ENCODE measurements at regions not wholly inside any gene's neighbourhood (a gene's known extent, or its start where the extent isn't known, plus 50 kb on each side); places are given as distances from the start of the nearest gene placed in this dataset.

DNA sequence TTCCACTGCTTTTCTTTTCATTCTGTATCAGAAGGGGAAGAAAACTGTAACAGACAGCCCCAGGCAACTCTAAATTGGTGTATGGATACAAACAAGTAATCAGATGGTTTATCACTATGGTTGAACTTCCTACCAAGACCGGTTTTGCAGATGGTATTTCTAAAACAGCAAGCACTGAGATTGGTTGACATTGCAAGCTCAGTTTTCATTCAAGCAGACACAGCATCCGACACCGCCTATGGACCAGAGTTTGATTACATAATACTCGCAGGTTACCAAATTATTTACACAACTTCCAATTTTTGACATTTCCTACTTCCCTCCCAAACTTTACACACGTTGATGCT lies 209.9 kb downstream of the ALDH8A1 start:
- Histone ChIP-seq H3K27ac (no peak overlapping the region), H3K9me3 (no peaks in the 10 kb centered on the region), H3K36me3 (no peaks in the 10 kb centered on the region), H3K27me3 (no peaks in the 10 kb centered on the region), H3K4me3 (no peak overlapping the region), H3K4me1 (peaks cover 0 to 23% (median 6%) of the 10 kb centered on the region in 12 donors)
- DNase-seq (no peak), ATAC-seq (no peak)
- intact Hi-C loops (cut with DNase I) = no loop called here
- WGBS, 4 donors = 65 to 86% (median 80%) methylated on average over 5 of the region's 5 CpGs
- TF ChIP-seq POLR2A (IDR thresholded peaks at IDR 0.05) = no peak
- TF ChIP-seq, protein P1, sequence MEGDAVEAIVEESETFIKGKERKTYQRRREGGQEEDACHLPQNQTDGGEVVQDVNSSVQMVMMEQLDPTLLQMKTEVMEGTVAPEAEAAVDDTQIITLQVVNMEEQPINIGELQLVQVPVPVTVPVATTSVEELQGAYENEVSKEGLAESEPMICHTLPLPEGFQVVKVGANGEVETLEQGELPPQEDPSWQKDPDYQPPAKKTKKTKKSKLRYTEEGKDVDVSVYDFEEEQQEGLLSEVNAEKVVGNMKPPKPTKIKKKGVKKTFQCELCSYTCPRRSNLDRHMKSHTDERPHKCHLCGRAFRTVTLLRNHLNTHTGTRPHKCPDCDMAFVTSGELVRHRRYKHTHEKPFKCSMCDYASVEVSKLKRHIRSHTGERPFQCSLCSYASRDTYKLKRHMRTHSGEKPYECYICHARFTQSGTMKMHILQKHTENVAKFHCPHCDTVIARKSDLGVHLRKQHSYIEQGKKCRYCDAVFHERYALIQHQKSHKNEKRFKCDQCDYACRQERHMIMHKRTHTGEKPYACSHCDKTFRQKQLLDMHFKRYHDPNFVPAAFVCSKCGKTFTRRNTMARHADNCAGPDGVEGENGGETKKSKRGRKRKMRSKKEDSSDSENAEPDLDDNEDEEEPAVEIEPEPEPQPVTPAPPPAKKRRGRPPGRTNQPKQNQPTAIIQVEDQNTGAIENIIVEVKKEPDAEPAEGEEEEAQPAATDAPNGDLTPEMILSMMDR (IDR thresholded peaks at IDR 0.05) = no peak

DNA sequence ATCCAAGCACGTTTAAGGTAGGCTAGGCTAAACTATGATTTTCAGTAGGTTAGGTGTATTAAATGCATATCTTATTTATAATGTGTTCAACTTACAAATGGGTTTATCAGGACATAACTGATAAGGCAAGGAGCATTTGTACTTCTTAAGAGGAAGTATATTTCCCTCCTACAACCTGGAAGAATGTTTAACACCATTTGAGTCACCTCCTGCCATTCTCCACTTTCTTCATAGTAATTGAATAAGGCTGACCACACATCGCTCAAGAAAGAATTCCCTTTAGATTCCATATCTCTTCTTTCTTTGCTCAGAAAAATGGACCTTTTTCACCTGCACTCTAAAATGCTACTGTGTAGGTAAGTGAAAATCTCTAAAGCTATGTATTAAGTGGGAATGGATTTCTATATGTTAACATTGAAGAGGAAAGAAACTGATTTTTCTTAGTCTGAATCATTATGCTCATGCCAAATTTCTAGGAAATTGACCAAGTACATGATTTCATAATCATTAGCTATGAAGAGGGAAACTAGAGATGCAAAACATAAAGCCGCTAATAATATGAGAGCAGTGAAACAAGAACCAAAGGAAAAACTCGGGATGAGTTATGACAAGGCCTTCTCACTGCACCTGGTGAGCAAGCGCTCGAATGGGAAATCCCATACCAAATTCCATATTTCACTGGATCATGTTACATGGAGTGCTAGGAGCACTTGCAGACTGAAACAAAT lies 210.4 kb downstream of the ALDH8A1 start:
- Histone ChIP-seq H3K4me1 (peaks cover 0 to 23% (median 6%) of the 10 kb centered on the region in 12 donors), H3K27me3 (no peaks in the 10 kb centered on the region), H3K36me3 (no peaks in the 10 kb centered on the region), H3K27ac (no peak overlapping the region), H3K9me3 (no peaks in the 10 kb centered on the region), H3K4me3 (no peak overlapping the region)
- ATAC-seq = no peak
- TF ChIP-seq, protein P1 (IDR thresholded peaks at IDR 0.05) = no peak
- TF ChIP-seq POLR2A (IDR thresholded peaks at IDR 0.05) = no peak
- intact Hi-C loops (cut with DNase I) = no loop called here
- DNase-seq = no peak
- WGBS, 4 donors = 90 to 94% (median 92%) methylated on average over 6 of the region's 6 CpGs

DNA sequence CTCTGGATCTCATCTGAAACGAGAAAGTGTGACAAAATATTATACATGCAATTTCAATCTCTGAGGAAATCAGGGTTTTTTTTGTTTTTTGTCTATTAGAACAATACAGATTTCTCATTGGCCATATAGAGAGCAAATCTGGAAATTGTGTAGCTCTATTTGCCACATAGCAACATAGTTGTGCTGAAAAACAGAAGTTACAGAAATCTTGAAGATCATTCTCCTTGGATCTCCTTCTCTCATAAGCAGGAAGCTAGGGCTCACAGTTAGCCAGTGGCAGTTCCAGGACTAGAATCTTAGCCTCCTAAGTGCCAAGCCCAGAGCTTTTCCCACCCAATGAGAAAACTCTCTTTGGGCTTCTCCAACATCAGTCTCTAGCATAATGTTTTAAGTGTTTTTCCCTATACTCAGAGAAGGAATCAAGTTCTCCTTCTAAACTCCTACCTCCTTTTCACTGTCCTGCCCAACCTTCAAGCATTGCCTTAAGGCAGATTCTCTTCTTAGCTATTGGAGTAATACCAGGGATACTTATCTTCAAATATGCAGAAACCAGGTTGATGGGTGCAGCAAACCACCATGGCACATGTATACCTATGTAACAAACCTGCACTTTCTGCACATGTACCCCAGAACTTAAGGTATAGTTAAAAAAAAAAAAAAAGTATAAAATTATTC lies 211.6 kb downstream of the ALDH8A1 start:
- TF ChIP-seq POLR2A (IDR thresholded peaks at IDR 0.05) = no peak
- TF ChIP-seq, protein P1 (IDR thresholded peaks at IDR 0.05) = no peak

DNA sequence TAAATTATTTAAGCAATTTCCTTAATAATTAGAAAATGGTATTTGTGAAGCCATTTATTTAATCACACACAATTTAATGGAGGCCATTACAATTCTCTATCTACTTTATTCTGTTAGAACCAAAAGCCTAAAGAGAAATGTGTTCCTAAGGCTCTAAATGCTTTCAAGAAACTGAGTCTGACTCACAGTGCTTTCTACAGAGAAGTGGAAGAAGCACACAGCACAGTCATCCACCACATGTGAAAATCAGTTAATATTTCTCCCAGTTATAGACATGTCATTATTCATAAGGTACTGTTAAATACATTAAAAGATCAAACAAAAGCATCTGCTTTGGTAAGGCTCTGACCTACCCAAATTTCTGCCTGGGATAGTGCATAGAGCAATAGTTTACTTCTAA lies 214.4 kb downstream of the ALDH8A1 start:
- H3K4me1 ChIP-seq = peaks cover 0 to 16% (median 1%) of the 10 kb centered on the region in 12 donors
- no peaks in the 10 kb centered on the region for H3K9me3 ChIP-seq
- H3K4me3 ChIP-seq = no peak overlapping the region
- intact Hi-C loops (cut with DNase I) = no loop called here
- ATAC-seq = no peak
- H3K36me3 ChIP-seq = no peaks in the 10 kb centered on the region
- TF ChIP-seq, protein P1 (IDR thresholded peaks at IDR 0.05) = no peak
- TF ChIP-seq POLR2A (IDR thresholded peaks at IDR 0.05) = no peak
- no peak overlapping the region for H3K27ac ChIP-seq
- no peaks in the 10 kb centered on the region for H3K27me3 ChIP-seq
- no peak for DNase-seq

More for the DNA sequence above, 211.6 kb downstream of the ALDH8A1 start:
- intact Hi-C loops (cut with DNase I) = no loop called here
- Histone ChIP-seq H3K36me3 (no peaks in the 10 kb centered on the region), H3K27ac (no peak overlapping the region), H3K27me3 (no peaks in the 10 kb centered on the region), H3K4me1 (peaks cover 0 to 23% (median 6%) of the 10 kb centered on the region in 12 donors), H3K4me3 (no peak overlapping the region), H3K9me3 (no peaks in the 10 kb centered on the region)
- 64 to 85% (median 81%) methylated on average over 1 of the region's 1 CpG for WGBS, 4 donors
- DNase-seq (no peak), ATAC-seq (no peak)

All from heart left ventricle (tissue), 16 donors.